Stimulated activated CD8-positive, alpha-beta memory T cell treated with anti-CD3 and anti-CD28 coated beads, Interleukin-2, amount 100 ng/mL, for 48 hours (primary cell): ENCODE measurements at regions not wholly inside any gene's neighbourhood (a gene's known extent, or its start where the extent isn't known, plus 50 kb on each side); places are given as distances from the start of the nearest gene placed in this dataset.
"Not testable (repeated sequence)": the region's sequence is repeated elsewhere in the genome, so short reads cannot be mapped to it uniquely, and the experiment has no call there.

Experiments
- DNase-seq, 2 donors: peaks; one replicate each; pipeline ENCODE4 v3.0.0-alpha.2; 2020; ENCODE audit warnings: low read depth in 2 of 2

GRCh38 chr1:213585402-213585801 is 402.4 kb upstream of the PROX1 start:
- DNase-seq: no peak

GRCh38 chr1:213585959-213586586 is 401.7 kb upstream of the PROX1 start:
- no peak for DNase-seq

GRCh38 chr1:213586587-213586972 is 401.2 kb upstream of the PROX1 start:
- no peak for DNase-seq

GRCh38 chr1:213596729-213597128 is 391.0 kb upstream of the PROX1 start:
- DNase-seq: no peak

- DNase-seq: no peak
These were observed 389.5 kb upstream of the PROX1 start for GRCh38 chr1:213598263-213598662.

- no peak for DNase-seq
These were observed 386.9 kb upstream of the PROX1 start for GRCh38 chr1:213600879-213601278.

GRCh38 chr1:213601705-213602104 is 386.1 kb upstream of the PROX1 start:
- not testable (repeated sequence) for DNase-seq

- DNase-seq: no peak
These were observed 384.8 kb upstream of the PROX1 start for GRCh38 chr1:213602796-213603486.

GRCh38 chr1:213604477-213604876 is 383.3 kb upstream of the PROX1 start:
- DNase-seq: no peak

GRCh38 chr1:213605732-213606131 is 382.0 kb upstream of the PROX1 start:
- DNase-seq: no peak

- no peak for DNase-seq
These were observed 381.4 kb upstream of the PROX1 start for GRCh38 chr1:213606252-213606820.

- no peak for DNase-seq
These were observed 374.2 kb upstream of the PROX1 start for GRCh38 chr1:213613549-213613948.

GRCh38 chr1:213615226-213615916 is 372.4 kb upstream of the PROX1 start:
- no peak for DNase-seq

- no peak for DNase-seq
These were observed 370.6 kb upstream of the PROX1 start for GRCh38 chr1:213617133-213617532.

GRCh38 chr1:213618094-213618493 is 369.7 kb upstream of the PROX1 start:
- DNase-seq: no peak

- DNase-seq: no peak
These were observed 368.7 kb upstream of the PROX1 start for GRCh38 chr1:213619026-213619425.

GRCh38 chr1:213621077-213621476 is 366.7 kb upstream of the PROX1 start:
- no peak for DNase-seq

GRCh38 chr1:213622365-213623063 is 365.3 kb upstream of the PROX1 start:
- DNase-seq: peak in 1 of 2 donors; percentile 12

GRCh38 chr1:213623064-213623581 is 364.6 kb upstream of the PROX1 start:
- DNase-seq: no peak

- DNase-seq: no peak
These were observed 363.9 kb upstream of the PROX1 start for GRCh38 chr1:213623862-213624261.

- not testable (repeated sequence) for DNase-seq
These were observed 351.0 kb upstream of the PROX1 start for GRCh38 chr1:213636778-213637177.

- no peak for DNase-seq
These were observed 346.5 kb upstream of the PROX1 start for GRCh38 chr1:213641312-213641711.
